Panc1 (cell line): ENCODE measurements at regions not wholly inside any gene's neighbourhood (a gene's known extent, or its start where the extent isn't known, plus 50 kb on each side); places are given as distances from the start of the nearest gene placed in this dataset.
A peak's percentile ranks its signal among the peaks of the same experiment; 100 is the strongest.

Source experiments
- ATAC-seq: fragments of 200-7000 bp; cut with Tn5 transposase; 2 replicates; pipeline ENCODE4 v1.9.1; 2020; ENCODE audit warnings: mild to moderate bottlenecking, moderate library complexity
- BruUV-seq: library from RNA; stranded (reverse); fragments of 400-500 nt; replicated peaks from 2 replicates; lab custom pipeline; 2021; lab: Mats Ljungman, UMichigan
- CTCF ChIA-PET: fragments of 300-600 bp; sonication (Branson Sonifier 250); formaldehyde crosslinking; loops from one replicate; lab custom pipeline; 2022; ENCODE audit warnings: antibody characterized with exemption; lab: Charles Lee
- POLR2A ChIA-PET: fragments of 300-600 bp; sonication (Branson Sonifier 250); formaldehyde crosslinking; loops from one replicate; lab custom pipeline; 2022; ENCODE audit warnings: antibody characterized with exemption; lab: Charles Lee
- DNase-seq: peaks from one replicate; pipeline ENCODE4 v3.0.0-alpha.2; 2010; ENCODE audit warnings: low read depth, low spot score
- H3K27ac ChIP-seq: 2 replicates; pipeline ENCODE4 v1.5.1; 2011; ENCODE audit warnings: mild to moderate bottlenecking, low read length, inconsistent platforms
- H3K27me3 ChIP-seq: fragments of 200-500 bp; sonication (Bioruptor generic); 2 replicates; pipeline ENCODE4 v1.6.0; 2014; ENCODE audit warnings: low read length, inconsistent platforms; ENCODE audit not compliant: control insufficient read depth, insufficient read depth
- H3K36me3 ChIP-seq: fragments of 200-500 bp; sonication (Bioruptor generic); 2 replicates; pipeline ENCODE4 v1.5.1; 2014; ENCODE audit warnings: inconsistent platforms, mild to moderate bottlenecking, low read length, moderate library complexity; ENCODE audit not compliant: control insufficient read depth, insufficient read depth
- H3K4me1 ChIP-seq: 2 replicates; pipeline ENCODE4 v1.5.1; 2011; ENCODE audit warnings: inconsistent platforms, mild to moderate bottlenecking, low read length, moderate library complexity; ENCODE audit not compliant: control insufficient read depth, insufficient read depth
- H3K4me3 ChIP-seq, 2 experiments: 2 replicates each; pipeline ENCODE4 v1.5.1; 2011 to 2012; ENCODE audit warnings: low read depth in 2 of 2, low read length in 2 of 2, mild to moderate bottlenecking in 2 of 2, inconsistent platforms in 1 of 2, moderate library complexity in 1 of 2
- H3K9me3 ChIP-seq: fragments of 200-500 bp; sonication (Bioruptor generic); 2 replicates; pipeline ENCODE4 v1.5.1; 2014; ENCODE audit warnings: low read depth, mild to moderate bottlenecking, inconsistent platforms, low read length, moderate library complexity; ENCODE audit not compliant: control insufficient read depth, insufficient read depth
- POLR2AphosphoS5 ChIP-seq: IDR thresholded peaks from 2 replicates; pipeline ENCODE4 v1.6.1; 2012; ENCODE audit warnings: mild to moderate bottlenecking, low read depth, low read length, moderate library complexity
- SIN3A ChIP-seq: IDR thresholded peaks from 2 replicates; pipeline ENCODE4 v1.6.1; 2012; ENCODE audit warnings: low read depth, mild to moderate bottlenecking, low read length, moderate library complexity, borderline replicate concordance; ENCODE audit not compliant: insufficient read depth
- TCF7L2 ChIP-seq: IDR thresholded peaks from 2 replicates; pipeline ENCODE4 v1.6.1; 2011; ENCODE audit warnings: mild to moderate bottlenecking, low read depth, low read length, inconsistent platforms
- in situ Hi-C: cut with HindIII; loops from 2 replicates; pipeline ENCODE4 v1.10.0; 2016; ENCODE audit warnings: low sequenced_read_pairs, low pct_unique_long_range_greater_than_20kb
- intact Hi-C: fragments of 100-400 bp; cut with micrococcal nuclease; formaldehyde crosslinking; loops from one replicate; pipeline ENCODE4 v1.10.0; 2022; ENCODE audit not compliant: unreplicated experiment
- TF ChIP-seq, protein P1 (sequence below): fragments of 450-650 bp; IDR thresholded peaks from 2 replicates; pipeline ENCODE4 v1.5.1; 2017; ENCODE audit warnings: mild to moderate bottlenecking
- TF ChIP-seq, protein P2 (sequence below), 2 experiments: IDR thresholded peaks; 2 replicates each; pipeline ENCODE4 v1.6.1; 2011 to 2012; ENCODE audit warnings: low read depth in 2 of 2, control low read depth in 1 of 2, low read length in 1 of 2, mild to moderate bottlenecking in 1 of 2, moderate library complexity in 1 of 2; ENCODE audit not compliant: insufficient read depth in 1 of 2

DNA sequence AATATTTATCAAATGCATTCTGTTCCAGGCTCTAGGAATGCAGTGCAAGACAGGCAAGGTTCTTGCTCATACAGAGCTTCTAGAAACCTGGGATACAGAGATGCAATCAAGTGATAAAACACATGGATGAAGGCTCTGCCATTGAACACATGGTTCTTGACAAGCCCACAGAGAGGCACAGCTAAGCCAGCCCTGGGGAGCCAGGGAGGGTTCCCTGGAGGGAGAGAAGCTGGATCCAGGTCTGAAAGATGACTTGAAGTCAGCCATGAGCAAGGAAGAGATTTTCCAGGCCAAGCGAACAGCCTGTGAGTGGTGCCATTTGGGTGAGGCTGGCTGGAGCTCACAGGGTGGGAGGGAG lies 66.2 kb downstream of the IRF2BPL start:
- CTCF ChIA-PET: interaction anchor here (1.6 kb wide), 1 partner anchor 45 kb away, joined by 5 read pairs; no protein-coding TSS in a partner anchor
- ATAC-seq: peak; percentile 18
- H3K4me1 ChIP-seq: peaks cover 56% of the 10 kb centered on the region
- intact Hi-C loops: no loop called here
- DNase-seq: no peak
- peak overlapping the region; percentile 17 to 40 for H3K4me3 ChIP-seq
- no peaks in the 10 kb centered on the region for H3K9me3 ChIP-seq
- no peaks in the 10 kb centered on the region for H3K27me3 ChIP-seq
- POLR2A ChIA-PET: interaction anchor here (0.6 to 1.2 kb wide), 4 partner anchors 15 to 65 kb away, joined by 3 to 5 read pairs (median 3); no protein-coding TSS in a partner anchor
- H3K36me3 ChIP-seq: no peaks in the 10 kb centered on the region
- TF ChIP-seq SIN3A: no peak
- TF ChIP-seq, protein P1, sequence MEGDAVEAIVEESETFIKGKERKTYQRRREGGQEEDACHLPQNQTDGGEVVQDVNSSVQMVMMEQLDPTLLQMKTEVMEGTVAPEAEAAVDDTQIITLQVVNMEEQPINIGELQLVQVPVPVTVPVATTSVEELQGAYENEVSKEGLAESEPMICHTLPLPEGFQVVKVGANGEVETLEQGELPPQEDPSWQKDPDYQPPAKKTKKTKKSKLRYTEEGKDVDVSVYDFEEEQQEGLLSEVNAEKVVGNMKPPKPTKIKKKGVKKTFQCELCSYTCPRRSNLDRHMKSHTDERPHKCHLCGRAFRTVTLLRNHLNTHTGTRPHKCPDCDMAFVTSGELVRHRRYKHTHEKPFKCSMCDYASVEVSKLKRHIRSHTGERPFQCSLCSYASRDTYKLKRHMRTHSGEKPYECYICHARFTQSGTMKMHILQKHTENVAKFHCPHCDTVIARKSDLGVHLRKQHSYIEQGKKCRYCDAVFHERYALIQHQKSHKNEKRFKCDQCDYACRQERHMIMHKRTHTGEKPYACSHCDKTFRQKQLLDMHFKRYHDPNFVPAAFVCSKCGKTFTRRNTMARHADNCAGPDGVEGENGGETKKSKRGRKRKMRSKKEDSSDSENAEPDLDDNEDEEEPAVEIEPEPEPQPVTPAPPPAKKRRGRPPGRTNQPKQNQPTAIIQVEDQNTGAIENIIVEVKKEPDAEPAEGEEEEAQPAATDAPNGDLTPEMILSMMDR: no peak
- TF ChIP-seq POLR2AphosphoS5: no peak
- TF ChIP-seq TCF7L2: no peak
- TF ChIP-seq, protein P2, sequence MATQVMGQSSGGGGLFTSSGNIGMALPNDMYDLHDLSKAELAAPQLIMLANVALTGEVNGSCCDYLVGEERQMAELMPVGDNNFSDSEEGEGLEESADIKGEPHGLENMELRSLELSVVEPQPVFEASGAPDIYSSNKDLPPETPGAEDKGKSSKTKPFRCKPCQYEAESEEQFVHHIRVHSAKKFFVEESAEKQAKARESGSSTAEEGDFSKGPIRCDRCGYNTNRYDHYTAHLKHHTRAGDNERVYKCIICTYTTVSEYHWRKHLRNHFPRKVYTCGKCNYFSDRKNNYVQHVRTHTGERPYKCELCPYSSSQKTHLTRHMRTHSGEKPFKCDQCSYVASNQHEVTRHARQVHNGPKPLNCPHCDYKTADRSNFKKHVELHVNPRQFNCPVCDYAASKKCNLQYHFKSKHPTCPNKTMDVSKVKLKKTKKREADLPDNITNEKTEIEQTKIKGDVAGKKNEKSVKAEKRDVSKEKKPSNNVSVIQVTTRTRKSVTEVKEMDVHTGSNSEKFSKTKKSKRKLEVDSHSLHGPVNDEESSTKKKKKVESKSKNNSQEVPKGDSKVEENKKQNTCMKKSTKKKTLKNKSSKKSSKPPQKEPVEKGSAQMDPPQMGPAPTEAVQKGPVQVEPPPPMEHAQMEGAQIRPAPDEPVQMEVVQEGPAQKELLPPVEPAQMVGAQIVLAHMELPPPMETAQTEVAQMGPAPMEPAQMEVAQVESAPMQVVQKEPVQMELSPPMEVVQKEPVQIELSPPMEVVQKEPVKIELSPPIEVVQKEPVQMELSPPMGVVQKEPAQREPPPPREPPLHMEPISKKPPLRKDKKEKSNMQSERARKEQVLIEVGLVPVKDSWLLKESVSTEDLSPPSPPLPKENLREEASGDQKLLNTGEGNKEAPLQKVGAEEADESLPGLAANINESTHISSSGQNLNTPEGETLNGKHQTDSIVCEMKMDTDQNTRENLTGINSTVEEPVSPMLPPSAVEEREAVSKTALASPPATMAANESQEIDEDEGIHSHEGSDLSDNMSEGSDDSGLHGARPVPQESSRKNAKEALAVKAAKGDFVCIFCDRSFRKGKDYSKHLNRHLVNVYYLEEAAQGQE (IDR thresholded peaks at IDR 0.05; ENCODE audit: insufficient read depth in 1 of 2, low read depth in 2 of 2, low read length in 1 of 2): no peak
- no TSS peak for BruUV-seq
- peak overlapping the region; percentile 98 for H3K27ac ChIP-seq
- in situ Hi-C loops: no loop called here

DNA sequence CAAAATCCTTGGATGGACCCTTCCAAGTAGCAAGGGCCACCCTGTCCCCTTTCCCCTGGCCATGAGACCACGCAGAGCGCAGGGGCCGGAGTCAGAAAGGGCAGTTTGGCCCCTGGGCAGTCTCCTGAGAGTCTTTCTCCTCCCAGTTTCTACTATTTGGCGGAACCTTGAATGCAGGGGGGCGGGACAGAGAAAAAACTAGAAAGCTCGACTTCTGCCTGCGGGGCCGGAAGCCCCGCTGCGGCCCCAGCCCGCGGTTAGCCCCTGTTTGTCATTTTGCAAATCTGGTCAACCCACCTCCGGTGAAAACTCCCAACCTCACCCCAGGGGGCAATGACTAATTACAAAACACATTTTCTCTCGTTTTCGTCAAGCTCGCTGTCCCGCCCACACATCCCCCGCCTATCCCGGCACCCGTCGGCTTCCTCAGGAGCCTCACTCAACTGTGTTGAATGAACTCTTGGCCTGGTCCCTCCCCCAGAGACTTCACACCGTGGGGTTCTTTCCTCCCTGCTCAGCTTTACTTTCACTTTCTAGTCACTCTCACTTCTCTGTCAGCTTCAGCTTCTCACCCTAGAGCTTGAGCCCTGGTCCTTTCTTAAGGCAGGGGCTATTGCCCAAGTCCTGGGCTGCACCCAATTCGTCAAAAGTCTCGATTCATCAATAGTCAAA lies 66.7 kb downstream of the IRF2BPL start:
- intact Hi-C loops (no loop called here), in situ Hi-C loops (no loop called here)
- Histone ChIP-seq H3K27me3 (no peaks in the 10 kb centered on the region), H3K36me3 (no peaks in the 10 kb centered on the region), H3K4me1 (peaks cover 59% of the 10 kb centered on the region), H3K4me3 (peak overlapping the region; percentile 17 to 40), H3K27ac (peak overlapping the region; percentile 98), H3K9me3 (no peaks in the 10 kb centered on the region)
- no peak for DNase-seq
- BruUV-seq: no TSS peak
- TF ChIP-seq, protein P2 (IDR thresholded peaks at IDR 0.05; ENCODE audit: insufficient read depth in 1 of 2, low read depth in 2 of 2, low read length in 1 of 2): no peak
- TF ChIP-seq, protein P1: no peak
- TF ChIP-seq TCF7L2 (peak; percentile 67; the same call in 1 of the 2 replicates), POLR2AphosphoS5 (0 out of 2 replicates have a peak, but pooled peaks have one; percentile 34), SIN3A (0 out of 2 replicates have a peak, but pooled peaks have one; percentile 48)
- CTCF ChIA-PET: interaction anchor here (1.6 kb wide), 1 partner anchor 44 kb away, joined by 5 read pairs; no protein-coding TSS in a partner anchor
- peak; percentile 89 for ATAC-seq
- POLR2A ChIA-PET: interaction anchor here (0.6 to 1.2 kb wide), 4 partner anchors 14 to 65 kb away, joined by 3 to 5 read pairs (median 3); no protein-coding TSS in a partner anchor
